ENCODE measurements at regions not wholly inside any gene's neighbourhood (a gene's known extent, or its start where the extent isn't known, plus 50 kb on each side); places are given as distances from the start of the nearest gene placed in this dataset.

GRCh38 chr2:176969642-176970359 is 242.8 kb upstream of the HNRNPA3 start:
- TF ChIP-seq CTCF (IDR thresholded peaks at IDR 0.05) (no peak), POLR2A (IDR thresholded peaks at IDR 0.05) (no peak)
